Cardiac muscle cell (in vitro differentiated cells and primary cell): ENCODE measurements at regions not wholly inside any gene's neighbourhood (a gene's known extent, or its start where the extent isn't known, plus 50 kb on each side); places are given as distances from the start of the nearest gene placed in this dataset.
A peak's percentile ranks its signal among the peaks of the same experiment; 100 is the strongest.
"Not testable (repeated sequence)": the region's sequence is repeated elsewhere in the genome, so short reads cannot be mapped to it uniquely, and the experiment has no call there.

Experiments
- DNase-seq, 2 donors: peaks; one replicate each; pipeline versions ENCODE4 v3.0.0 to v3.0.0-alpha.2; 2010 to 2017; ENCODE audit warnings: low read depth in 1 of 2, low spot score in 1 of 2
- H3K27ac ChIP-seq: fragments of 200-600 bp; sonication (generic); 2 replicates; pipeline ENCODE4 v1.5.1; 2016
- H3K27me3 ChIP-seq: fragments of 200-600 bp; sonication (generic); 2 replicates; pipeline ENCODE4 v1.6.0; 2016; ENCODE audit warnings: control low read depth
- H3K36me3 ChIP-seq: fragments of 200-600 bp; sonication (generic); 2 replicates; pipeline ENCODE4 v1.5.1; 2016; ENCODE audit warnings: control low read depth
- H3K4me1 ChIP-seq: fragments of 200-600 bp; sonication (generic); 2 replicates; pipeline ENCODE4 v1.8.1; 2017; ENCODE audit warnings: low read depth, mild to moderate bottlenecking, mixed run types
- H3K4me3 ChIP-seq: fragments of 200-600 bp; sonication (generic); 2 replicates; pipeline ENCODE4 v1.5.1; 2016; ENCODE audit warnings: mild to moderate bottlenecking
- H3K9me3 ChIP-seq: fragments of 200-600 bp; sonication (generic); 2 replicates; pipeline ENCODE4 v1.5.1; 2017; ENCODE audit warnings: low read depth, mild to moderate bottlenecking, control low read depth
- CTCF ChIP-seq: IDR thresholded peaks from 2 replicates; pipeline ENCODE4 v1.5.1; 2012; ENCODE audit warnings: low read depth, mild to moderate bottlenecking, low read length

GRCh38 chr12:46475972-46476645 lies 103.5 kb upstream of the SLC38A2 start:
- TF ChIP-seq CTCF = no peak
- H3K4me3 ChIP-seq = no peak overlapping the region
- H3K36me3 ChIP-seq = no peaks in the 10 kb centered on the region
- no peaks in the 10 kb centered on the region for H3K27me3 ChIP-seq
- H3K9me3 ChIP-seq = no peaks in the 10 kb centered on the region
- no peak overlapping the region for H3K27ac ChIP-seq
- H3K4me1 ChIP-seq = peaks cover 26% of the 10 kb centered on the region
- DNase-seq = no peak

GRCh38 chr12:46474385-46474784 lies 101.8 kb upstream of the SLC38A2 start:
- H3K27me3 ChIP-seq, H3K9me3 ChIP-seq, H3K4me3 ChIP-seq, H3K36me3 ChIP-seq, DNase-seq: not testable (repeated sequence)
- H3K27ac ChIP-seq = peak overlapping the region; percentile 83
- H3K4me1 ChIP-seq = peaks cover 26% of the 10 kb centered on the region

- DNase-seq = peak in 1 of 2 donors; percentile 96
- Histone ChIP-seq H3K27ac (peak overlapping the region; percentile 83), H3K4me1 (peaks cover 26% of the 10 kb centered on the region), H3K36me3 (no peaks in the 10 kb centered on the region), H3K4me3 (no peak overlapping the region), H3K9me3 (no peaks in the 10 kb centered on the region), H3K27me3 (no peaks in the 10 kb centered on the region)
- no peak for TF ChIP-seq CTCF
These were observed 101.2 kb upstream of the SLC38A2 start for GRCh38 chr12:46473634-46474329.

GRCh38 chr12:46472893-46473633 lies 100.5 kb upstream of the SLC38A2 start:
- peak; percentile 57 to 86 for DNase-seq
- Histone ChIP-seq H3K4me1 (peaks cover 26% of the 10 kb centered on the region), H3K4me3 (no peak overlapping the region), H3K36me3 (no peaks in the 10 kb centered on the region), H3K27ac (peak overlapping the region; percentile 83), H3K27me3 (no peaks in the 10 kb centered on the region), H3K9me3 (no peaks in the 10 kb centered on the region)
- TF ChIP-seq CTCF = no peak

- Histone ChIP-seq H3K9me3 (no peaks in the 10 kb centered on the region), H3K4me1 (peaks cover 26% of the 10 kb centered on the region), H3K27ac (no peak overlapping the region), H3K4me3 (no peak overlapping the region), H3K27me3 (no peaks in the 10 kb centered on the region), H3K36me3 (no peaks in the 10 kb centered on the region)
- no peak for DNase-seq
- TF ChIP-seq CTCF = no peak
These were observed 99.7 kb upstream of the SLC38A2 start for GRCh38 chr12:46472144-46472705.
